ENCODE measurements at regions not wholly inside any gene's neighbourhood (a gene's known extent, or its start where the extent isn't known, plus 50 kb on each side); places are given as distances from the start of the nearest gene placed in this dataset.

DNA sequence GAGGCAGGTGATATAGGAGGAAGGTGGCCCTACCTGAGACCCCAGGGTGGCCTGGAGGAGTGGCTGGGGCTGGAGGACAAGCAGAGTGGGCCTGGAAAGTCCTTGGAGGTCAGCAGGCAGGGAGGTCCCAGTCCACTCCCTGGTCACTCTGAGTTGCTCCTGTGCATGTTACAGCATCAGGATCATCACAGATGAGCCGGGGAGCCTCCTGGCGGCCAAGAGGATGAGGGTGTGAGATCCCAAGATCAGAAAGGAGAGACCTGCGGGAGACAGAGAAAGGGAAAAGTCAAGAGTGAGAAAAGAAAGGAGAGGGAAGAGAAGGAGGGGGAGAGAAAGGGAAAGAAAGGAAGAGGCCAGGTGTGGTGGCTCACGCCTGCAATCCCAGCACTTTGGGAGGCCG, 71.7 kb downstream of the MRM1 start:
- TF ChIP-seq, protein P1, sequence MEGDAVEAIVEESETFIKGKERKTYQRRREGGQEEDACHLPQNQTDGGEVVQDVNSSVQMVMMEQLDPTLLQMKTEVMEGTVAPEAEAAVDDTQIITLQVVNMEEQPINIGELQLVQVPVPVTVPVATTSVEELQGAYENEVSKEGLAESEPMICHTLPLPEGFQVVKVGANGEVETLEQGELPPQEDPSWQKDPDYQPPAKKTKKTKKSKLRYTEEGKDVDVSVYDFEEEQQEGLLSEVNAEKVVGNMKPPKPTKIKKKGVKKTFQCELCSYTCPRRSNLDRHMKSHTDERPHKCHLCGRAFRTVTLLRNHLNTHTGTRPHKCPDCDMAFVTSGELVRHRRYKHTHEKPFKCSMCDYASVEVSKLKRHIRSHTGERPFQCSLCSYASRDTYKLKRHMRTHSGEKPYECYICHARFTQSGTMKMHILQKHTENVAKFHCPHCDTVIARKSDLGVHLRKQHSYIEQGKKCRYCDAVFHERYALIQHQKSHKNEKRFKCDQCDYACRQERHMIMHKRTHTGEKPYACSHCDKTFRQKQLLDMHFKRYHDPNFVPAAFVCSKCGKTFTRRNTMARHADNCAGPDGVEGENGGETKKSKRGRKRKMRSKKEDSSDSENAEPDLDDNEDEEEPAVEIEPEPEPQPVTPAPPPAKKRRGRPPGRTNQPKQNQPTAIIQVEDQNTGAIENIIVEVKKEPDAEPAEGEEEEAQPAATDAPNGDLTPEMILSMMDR (IDR thresholded peaks at IDR 0.05) = no peak
- no peak for TF ChIP-seq POLR2A (IDR thresholded peaks at IDR 0.05)
- TF ChIP-seq POLR2AphosphoS5 (IDR thresholded peaks at IDR 0.05) = no peak

Data from suprapubic skin (tissue), 4 donors.